Stimulated activated CD4-positive, alpha-beta T cell treated with anti-CD3 and anti-CD28 coated beads, Interleukin-15, amount 100 ng/mL, for 48 hours (primary cell): ENCODE measurements at regions not wholly inside any gene's neighbourhood (a gene's known extent, or its start where the extent isn't known, plus 50 kb on each side); places are given as distances from the start of the nearest gene placed in this dataset.
"Not testable (repeated sequence)": the region's sequence is repeated elsewhere in the genome, so short reads cannot be mapped to it uniquely, and the experiment has no call there.

Source experiments
- DNase-seq, 2 donors: peaks; one replicate each; pipeline ENCODE4 v3.0.0-alpha.2; 2020; ENCODE audit warnings: low read depth in 2 of 2

- no peak for DNase-seq
Observed at GRCh38 chr10:27390681-27391080, 113.4 kb upstream of the RAB18 start.

GRCh38 chr10:27388761-27389399 lies 115.2 kb upstream of the RAB18 start:
- DNase-seq: no peak

- DNase-seq: no peak
Observed at GRCh38 chr10:27383595-27384542, 120.2 kb upstream of the RAB18 start.

- no peak for DNase-seq
Observed at GRCh38 chr10:27382176-27382575, 121.9 kb upstream of the RAB18 start.

GRCh38 chr10:27380929-27381358 lies 123.2 kb upstream of the RAB18 start:
- no peak for DNase-seq

GRCh38 chr10:27379041-27379440 lies 125.1 kb upstream of the RAB18 start:
- DNase-seq: not testable (repeated sequence)

- no peak for DNase-seq
Observed at GRCh38 chr10:27373566-27374160, 130.4 kb upstream of the RAB18 start.

GRCh38 chr10:27372095-27372494 lies 131.5 kb upstream of the ACBD5 start:
- DNase-seq: no peak

GRCh38 chr10:27371375-27371774 lies 130.8 kb upstream of the ACBD5 start:
- not testable (repeated sequence) for DNase-seq

- no peak for DNase-seq
Observed at GRCh38 chr10:27369880-27370279, 129.3 kb upstream of the ACBD5 start.

GRCh38 chr10:27368706-27369105 lies 128.1 kb upstream of the ACBD5 start:
- no peak for DNase-seq

GRCh38 chr10:27366769-27367168 lies 126.2 kb upstream of the ACBD5 start:
- DNase-seq: no peak

- DNase-seq: no peak
Observed at GRCh38 chr10:27364028-27364427, 123.4 kb upstream of the ACBD5 start.

GRCh38 chr10:27360581-27361172 lies 120.1 kb upstream of the ACBD5 start:
- peak; percentile 66 to 72 for DNase-seq

- DNase-seq: no peak
Observed at GRCh38 chr10:27359792-27360355, 119.3 kb upstream of the ACBD5 start.

- DNase-seq: no peak
Observed at GRCh38 chr10:27356738-27357137, 116.1 kb upstream of the ACBD5 start.

GRCh38 chr10:27355918-27356573 lies 115.4 kb upstream of the ACBD5 start:
- DNase-seq: no peak

- not testable (repeated sequence) for DNase-seq
Observed at GRCh38 chr10:27354643-27355270, 114.2 kb upstream of the ACBD5 start.

- not testable (repeated sequence) for DNase-seq
Observed at GRCh38 chr10:27354100-27354499, 113.5 kb upstream of the ACBD5 start.

GRCh38 chr10:27349987-27350386 lies 109.4 kb upstream of the ACBD5 start:
- no peak for DNase-seq

GRCh38 chr10:27347827-27348207 lies 107.2 kb upstream of the ACBD5 start:
- DNase-seq: not testable (repeated sequence)
